Loucy (cell line): ENCODE measurements at regions not wholly inside any gene's neighbourhood (a gene's known extent, or its start where the extent isn't known, plus 50 kb on each side); places are given as distances from the start of the nearest gene placed in this dataset.

Experiments
- EZH2phosphoT487 ChIP-seq: fragments of 200-600 bp; IDR thresholded peaks from 2 replicates; pipeline ENCODE4 v1.6.1; 2018; ENCODE audit warnings: antibody characterized with exemption, mild to moderate bottlenecking, moderate library complexity, borderline replicate concordance
- TF ChIP-seq, protein P1 (sequence below): fragments of 200-600 bp; sonication (generic); conservative IDR thresholded peaks from 2 replicates; pipeline ENCODE4 v1.5.1; 2014; ENCODE audit warnings: mild to moderate bottlenecking, antibody characterized with exemption, low read length

DNA sequence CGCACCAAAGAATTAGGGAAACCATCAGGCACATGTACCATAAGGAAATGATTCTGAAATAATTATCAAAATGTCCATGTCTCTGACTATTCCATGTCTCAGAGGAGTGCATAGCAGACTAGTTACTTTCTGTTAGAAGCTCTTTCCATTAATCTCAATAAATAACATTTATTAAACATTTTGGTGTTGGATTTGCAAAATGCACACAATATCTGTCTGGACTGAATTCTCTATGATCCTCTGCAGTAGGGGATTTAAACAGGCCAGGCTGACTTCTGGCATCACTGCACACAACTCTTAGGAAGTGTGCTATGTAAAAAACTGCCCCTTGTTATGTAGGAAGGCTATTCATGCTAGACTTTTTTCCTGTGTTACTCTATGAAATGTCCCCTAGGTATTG, 283.3 kb upstream of the CDH5 start:
- no peak for TF ChIP-seq EZH2phosphoT487
- TF ChIP-seq, protein P1, sequence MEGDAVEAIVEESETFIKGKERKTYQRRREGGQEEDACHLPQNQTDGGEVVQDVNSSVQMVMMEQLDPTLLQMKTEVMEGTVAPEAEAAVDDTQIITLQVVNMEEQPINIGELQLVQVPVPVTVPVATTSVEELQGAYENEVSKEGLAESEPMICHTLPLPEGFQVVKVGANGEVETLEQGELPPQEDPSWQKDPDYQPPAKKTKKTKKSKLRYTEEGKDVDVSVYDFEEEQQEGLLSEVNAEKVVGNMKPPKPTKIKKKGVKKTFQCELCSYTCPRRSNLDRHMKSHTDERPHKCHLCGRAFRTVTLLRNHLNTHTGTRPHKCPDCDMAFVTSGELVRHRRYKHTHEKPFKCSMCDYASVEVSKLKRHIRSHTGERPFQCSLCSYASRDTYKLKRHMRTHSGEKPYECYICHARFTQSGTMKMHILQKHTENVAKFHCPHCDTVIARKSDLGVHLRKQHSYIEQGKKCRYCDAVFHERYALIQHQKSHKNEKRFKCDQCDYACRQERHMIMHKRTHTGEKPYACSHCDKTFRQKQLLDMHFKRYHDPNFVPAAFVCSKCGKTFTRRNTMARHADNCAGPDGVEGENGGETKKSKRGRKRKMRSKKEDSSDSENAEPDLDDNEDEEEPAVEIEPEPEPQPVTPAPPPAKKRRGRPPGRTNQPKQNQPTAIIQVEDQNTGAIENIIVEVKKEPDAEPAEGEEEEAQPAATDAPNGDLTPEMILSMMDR: no peak
